ENCODE measurements at regions not wholly inside any gene's neighbourhood (a gene's known extent, or its start where the extent isn't known, plus 50 kb on each side); places are given as distances from the start of the nearest gene placed in this dataset.
"Not testable (repeated sequence)": the region's sequence is repeated elsewhere in the genome, so short reads cannot be mapped to it uniquely, and the experiment has no call there.

GRCh38 chr6:103326760-103327757 is 1532.7 kb downstream of the HACE1 start:
- Histone ChIP-seq H3K9me3 (ENCODE audit: control insufficient read depth, low read length) (no peaks in the 10 kb centered on the region), H3K4me3 (ENCODE audit: insufficient read depth, low read depth, low read length) (no peak overlapping the region), H3K27me3 (ENCODE audit: control insufficient read depth, insufficient read depth, low read length, poor library complexity, severe bottlenecking) (no peaks in the 10 kb centered on the region), H3K27ac (ENCODE audit: insufficient read depth, low read depth, low read length, poor library complexity, severe bottlenecking) (no peak overlapping the region), H3K4me1 (ENCODE audit: control insufficient read depth, insufficient read depth, low read length) (no peaks in the 10 kb centered on the region), H3K36me3 (ENCODE audit: control insufficient read depth, insufficient read depth, low read length) (no peaks in the 10 kb centered on the region)
- 78 to 86% methylated on average over 4 of the region's 4 CpGs for WGBS, 2 experiments

GRCh38 chr6:103313432-103313831 is 1546.3 kb downstream of the HACE1 start:
- Histone ChIP-seq H3K9me3 (ENCODE audit: control insufficient read depth, low read length) (no peaks in the 10 kb centered on the region), H3K4me1 (ENCODE audit: control insufficient read depth, insufficient read depth, low read length) (no peaks in the 10 kb centered on the region), H3K27ac (ENCODE audit: insufficient read depth, low read depth, low read length, poor library complexity, severe bottlenecking) (no peak overlapping the region), H3K27me3 (ENCODE audit: control insufficient read depth, insufficient read depth, low read length, poor library complexity, severe bottlenecking) (no peaks in the 10 kb centered on the region), H3K4me3 (ENCODE audit: insufficient read depth, low read depth, low read length) (no peak overlapping the region), H3K36me3 (ENCODE audit: control insufficient read depth, insufficient read depth, low read length) (no peaks in the 10 kb centered on the region)

GRCh38 chr6:103294376-103294775 is 1565.3 kb downstream of the HACE1 start:
- WGBS, 2 experiments = 90 to 94% methylated on average over 32 to 35 of the region's 35 CpGs
- H3K27me3 ChIP-seq (ENCODE audit: control insufficient read depth, insufficient read depth, low read length, poor library complexity, severe bottlenecking); H3K4me1 ChIP-seq (ENCODE audit: control insufficient read depth, insufficient read depth, low read length); H3K9me3 ChIP-seq (ENCODE audit: control insufficient read depth, low read length); H3K36me3 ChIP-seq (ENCODE audit: control insufficient read depth, insufficient read depth, low read length); H3K27ac ChIP-seq (ENCODE audit: insufficient read depth, low read depth, low read length, poor library complexity, severe bottlenecking); H3K4me3 ChIP-seq (ENCODE audit: insufficient read depth, low read depth, low read length): not testable (repeated sequence)

GRCh38 chr6:103284835-103285234 is 1574.9 kb downstream of the HACE1 start:
- 75% methylated on average over 2 of the region's 2 CpGs; no CpG with 5 or more reads in 1 of the 2 experiments for WGBS, 2 experiments

GRCh38 chr6:103280417-103280816 is 1579.3 kb downstream of the HACE1 start:
- no peak overlapping the region for H3K27ac ChIP-seq (ENCODE audit: insufficient read depth, low read depth, low read length, poor library complexity, severe bottlenecking)
- no peaks in the 10 kb centered on the region for H3K27me3 ChIP-seq (ENCODE audit: control insufficient read depth, insufficient read depth, low read length, poor library complexity, severe bottlenecking)
- H3K9me3 ChIP-seq (ENCODE audit: control insufficient read depth, low read length) = no peaks in the 10 kb centered on the region
- H3K4me3 ChIP-seq (ENCODE audit: insufficient read depth, low read depth, low read length) = no peak overlapping the region
- no peaks in the 10 kb centered on the region for H3K4me1 ChIP-seq (ENCODE audit: control insufficient read depth, insufficient read depth, low read length)
- WGBS, 2 experiments = 87 to 100% methylated on average over 2 of the region's 2 CpGs
- no peaks in the 10 kb centered on the region for H3K36me3 ChIP-seq (ENCODE audit: control insufficient read depth, insufficient read depth, low read length)

More at GRCh38 chr6:103284835-103285234, 1574.9 kb downstream of the HACE1 start:
- H3K4me3 ChIP-seq (ENCODE audit: insufficient read depth, low read depth, low read length) = no peak overlapping the region
- H3K9me3 ChIP-seq (ENCODE audit: control insufficient read depth, low read length) = no peaks in the 10 kb centered on the region
- no peaks in the 10 kb centered on the region for H3K4me1 ChIP-seq (ENCODE audit: control insufficient read depth, insufficient read depth, low read length)
- no peaks in the 10 kb centered on the region for H3K27me3 ChIP-seq (ENCODE audit: control insufficient read depth, insufficient read depth, low read length, poor library complexity, severe bottlenecking)
- no peaks in the 10 kb centered on the region for H3K36me3 ChIP-seq (ENCODE audit: control insufficient read depth, insufficient read depth, low read length)
- no peak overlapping the region for H3K27ac ChIP-seq (ENCODE audit: insufficient read depth, low read depth, low read length, poor library complexity, severe bottlenecking)

GRCh38 chr6:103277936-103278335 is 1581.8 kb downstream of the HACE1 start:
- 89 to 96% methylated on average over 1 of the region's 1 CpG for WGBS, 2 experiments
- Histone ChIP-seq H3K27ac (ENCODE audit: insufficient read depth, low read depth, low read length, poor library complexity, severe bottlenecking) (no peak overlapping the region), H3K36me3 (ENCODE audit: control insufficient read depth, insufficient read depth, low read length) (no peaks in the 10 kb centered on the region), H3K27me3 (ENCODE audit: control insufficient read depth, insufficient read depth, low read length, poor library complexity, severe bottlenecking) (no peaks in the 10 kb centered on the region), H3K4me1 (ENCODE audit: control insufficient read depth, insufficient read depth, low read length) (no peaks in the 10 kb centered on the region), H3K4me3 (ENCODE audit: insufficient read depth, low read depth, low read length) (no peak overlapping the region), H3K9me3 (ENCODE audit: control insufficient read depth, low read length) (no peaks in the 10 kb centered on the region)

- H3K27me3 ChIP-seq (ENCODE audit: control insufficient read depth, insufficient read depth, low read length, poor library complexity, severe bottlenecking) = no peaks in the 10 kb centered on the region
- H3K4me1 ChIP-seq (ENCODE audit: control insufficient read depth, insufficient read depth, low read length) = no peaks in the 10 kb centered on the region
- no peak overlapping the region for H3K27ac ChIP-seq (ENCODE audit: insufficient read depth, low read depth, low read length, poor library complexity, severe bottlenecking)
- H3K4me3 ChIP-seq (ENCODE audit: insufficient read depth, low read depth, low read length) = no peak overlapping the region
- no peaks in the 10 kb centered on the region for H3K9me3 ChIP-seq (ENCODE audit: control insufficient read depth, low read length)
- 50 to 80% methylated on average over 1 of the region's 1 CpG for WGBS, 2 experiments
- no peaks in the 10 kb centered on the region for H3K36me3 ChIP-seq (ENCODE audit: control insufficient read depth, insufficient read depth, low read length)
Measured at GRCh38 chr6:103273048-103273447, 1586.7 kb downstream of the HACE1 start.

GRCh38 chr6:103269581-103269980 is 1590.1 kb downstream of the HACE1 start:
- Histone ChIP-seq H3K36me3 (ENCODE audit: control insufficient read depth, insufficient read depth, low read length) (no peaks in the 10 kb centered on the region), H3K4me1 (ENCODE audit: control insufficient read depth, insufficient read depth, low read length) (no peaks in the 10 kb centered on the region), H3K27ac (ENCODE audit: insufficient read depth, low read depth, low read length, poor library complexity, severe bottlenecking) (no peak overlapping the region), H3K9me3 (ENCODE audit: control insufficient read depth, low read length) (no peaks in the 10 kb centered on the region), H3K4me3 (ENCODE audit: insufficient read depth, low read depth, low read length) (no peak overlapping the region), H3K27me3 (ENCODE audit: control insufficient read depth, insufficient read depth, low read length, poor library complexity, severe bottlenecking) (no peaks in the 10 kb centered on the region)
- 100% methylated on average over 1 of the region's 2 CpGs; no CpG with 5 or more reads in 1 of the 2 experiments for WGBS, 2 experiments

GRCh38 chr6:103268335-103268734 is 1591.4 kb downstream of the HACE1 start:
- Histone ChIP-seq H3K4me3 (ENCODE audit: insufficient read depth, low read depth, low read length) (no peak overlapping the region), H3K9me3 (ENCODE audit: control insufficient read depth, low read length) (no peaks in the 10 kb centered on the region), H3K27ac (ENCODE audit: insufficient read depth, low read depth, low read length, poor library complexity, severe bottlenecking) (no peak overlapping the region), H3K4me1 (ENCODE audit: control insufficient read depth, insufficient read depth, low read length) (no peaks in the 10 kb centered on the region), H3K36me3 (ENCODE audit: control insufficient read depth, insufficient read depth, low read length) (no peaks in the 10 kb centered on the region), H3K27me3 (ENCODE audit: control insufficient read depth, insufficient read depth, low read length, poor library complexity, severe bottlenecking) (no peaks in the 10 kb centered on the region)
- WGBS, 2 experiments = 94 to 97% methylated on average over 1 to 2 of the region's 2 CpGs

GRCh38 chr6:103264020-103264419 is 1595.7 kb downstream of the HACE1 start:
- 94 to 95% methylated on average over 9 of the region's 9 CpGs for WGBS, 2 experiments
- H3K27me3 ChIP-seq (ENCODE audit: control insufficient read depth, insufficient read depth, low read length, poor library complexity, severe bottlenecking) = no peaks in the 10 kb centered on the region
- H3K27ac ChIP-seq (ENCODE audit: insufficient read depth, low read depth, low read length, poor library complexity, severe bottlenecking) = no peak overlapping the region
- no peak overlapping the region for H3K4me3 ChIP-seq (ENCODE audit: insufficient read depth, low read depth, low read length)
- no peaks in the 10 kb centered on the region for H3K36me3 ChIP-seq (ENCODE audit: control insufficient read depth, insufficient read depth, low read length)
- H3K4me1 ChIP-seq (ENCODE audit: control insufficient read depth, insufficient read depth, low read length) = no peaks in the 10 kb centered on the region
- H3K9me3 ChIP-seq (ENCODE audit: control insufficient read depth, low read length) = no peaks in the 10 kb centered on the region
